HL-60 (cell line): ENCODE measurements at regions not wholly inside any gene's neighbourhood (a gene's known extent, or its start where the extent isn't known, plus 50 kb on each side); places are given as distances from the start of the nearest gene placed in this dataset.
"Not testable (repeated sequence)": the region's sequence is repeated elsewhere in the genome, so short reads cannot be mapped to it uniquely, and the experiment has no call there.

Source experiments
- DNase-seq, 2 experiments: peaks; one replicate each; pipeline ENCODE4 v3.0.0-alpha.2; 2010 to 2020; ENCODE audit warnings: low read depth in 1 of 2, low spot score in 1 of 2
- H3K27ac ChIP-seq: fragments of 250-450 bp; sonication (Bioruptor Pico); replicated peaks from 2 replicates; pipeline ENCODE4 v1.5.1; 2020; ENCODE audit warnings: mild to moderate bottlenecking, moderate library complexity
- H3K27me3 ChIP-seq: fragments of 250-450 bp; sonication (Bioruptor Pico); 2 replicates; pipeline ENCODE4 v1.5.1; 2021; ENCODE audit warnings: mild to moderate bottlenecking, moderate library complexity; ENCODE audit not compliant: insufficient read depth, poor library complexity, severe bottlenecking
- H3K4me3 ChIP-seq: replicated peaks from 2 replicates; pipeline ENCODE4 v1.5.1; 2011; ENCODE audit warnings: mild to moderate bottlenecking, control low read depth, low read length; ENCODE audit not compliant: insufficient read depth
- CTCF ChIP-seq: IDR thresholded peaks from one replicate; pipeline ENCODE4 v1.5.1; 2011; ENCODE audit warnings: low read length, control low read depth, inconsistent platforms; ENCODE audit not compliant: insufficient read depth
- GABPA ChIP-seq: IDR thresholded peaks from 2 replicates; pipeline ENCODE4 v1.6.1; 2012; ENCODE audit warnings: low read depth
- POLR2AphosphoS5 ChIP-seq: IDR thresholded peaks from 2 replicates; pipeline ENCODE4 v1.6.1; 2012; ENCODE audit warnings: low read depth
- REST ChIP-seq: IDR thresholded peaks from 2 replicates; pipeline ENCODE4 v1.6.1; 2012; ENCODE audit warnings: low read depth; ENCODE audit not compliant: insufficient replicate concordance
- SPI1 ChIP-seq: IDR thresholded peaks from 2 replicates; pipeline ENCODE4 v1.6.1; 2012; ENCODE audit warnings: low read depth, mild to moderate bottlenecking, borderline replicate concordance

- no peaks in the 10 kb centered on the region for H3K27me3 ChIP-seq
- TF ChIP-seq CTCF: no peak
- no peak for TF ChIP-seq SPI1
- TF ChIP-seq REST: no peak
- TF ChIP-seq GABPA: no peak
- TF ChIP-seq POLR2AphosphoS5: no peak
- H3K4me3 ChIP-seq: no peak overlapping the region
- no peak for DNase-seq
- no peak overlapping the region for H3K27ac ChIP-seq
Measured at GRCh38 chr12:87585882-87586557, 443.2 kb downstream of the C12orf50 start.

GRCh38 chr12:87579091-87579490 lies 450.1 kb downstream of the C12orf50 start:
- H3K27ac ChIP-seq, H3K27me3 ChIP-seq, DNase-seq, H3K4me3 ChIP-seq: not testable (repeated sequence)

GRCh38 chr12:87575906-87576305 lies 453.3 kb downstream of the C12orf50 start:
- no peaks in the 10 kb centered on the region for H3K27me3 ChIP-seq
- TF ChIP-seq CTCF: no peak
- TF ChIP-seq GABPA: no peak
- no peak for TF ChIP-seq REST
- no peak for TF ChIP-seq POLR2AphosphoS5
- no peak for TF ChIP-seq SPI1
- no peak for DNase-seq
- H3K27ac ChIP-seq: no peak overlapping the region
- no peak overlapping the region for H3K4me3 ChIP-seq

GRCh38 chr12:87566918-87567317 lies 462.3 kb downstream of the C12orf50 start:
- DNase-seq, H3K4me3 ChIP-seq, H3K27me3 ChIP-seq: not testable (repeated sequence)

GRCh38 chr12:87556985-87557384 lies 472.2 kb downstream of the C12orf50 start:
- no peak for DNase-seq
- no peaks in the 10 kb centered on the region for H3K27me3 ChIP-seq
- H3K27ac ChIP-seq: no peak overlapping the region
- TF ChIP-seq REST (no peak), GABPA (no peak), POLR2AphosphoS5 (no peak)
- H3K4me3 ChIP-seq: no peak overlapping the region

More at GRCh38 chr12:87566918-87567317, 462.3 kb downstream of the C12orf50 start:
- H3K27ac ChIP-seq: not testable (repeated sequence)

GRCh38 chr12:87531213-87531612 lies 498.0 kb downstream of the C12orf50 start:
- not testable (repeated sequence) for H3K4me3 ChIP-seq, H3K27me3 ChIP-seq, H3K27ac ChIP-seq, DNase-seq
